Activated T-cell treated with anti-CD3 and anti-CD28 coated beads, Interleukin-2, amount 50 U/mL, for 4 hours (primary cell): ENCODE measurements at regions not wholly inside any gene's neighbourhood (a gene's known extent, or its start where the extent isn't known, plus 50 kb on each side); places are given as distances from the start of the nearest gene placed in this dataset.
"Not testable (repeated sequence)": the region's sequence is repeated elsewhere in the genome, so short reads cannot be mapped to it uniquely, and the experiment has no call there.

ENCODE experiments used
- ATAC-seq, 2 donors: fragments of 200-7000 bp; cut with Tn5 transposase; one replicate each; pipeline ENCODE4 v1.10.0; 2021
- DNase-seq: peaks from one replicate; pipeline ENCODE4 v3.0.0-alpha.2; 2020
- H3K27me3 Mint-ChIP-seq: one replicate; pipeline ENCODE4 v1.8.0; 2021; ENCODE audit warnings: low read depth, mixed read lengths
- H3K36me3 Mint-ChIP-seq: one replicate; pipeline ENCODE4 v1.8.0; 2022; ENCODE audit warnings: mixed read lengths; ENCODE audit not compliant: insufficient read depth
- H3K4me1 Mint-ChIP-seq: one replicate; pipeline ENCODE4 v1.8.0; 2021; ENCODE audit warnings: low read depth, mixed read lengths
- H3K4me3 Mint-ChIP-seq: one replicate; pipeline ENCODE4 v1.8.0; 2021; ENCODE audit warnings: mild to moderate bottlenecking, moderate library complexity, mixed read lengths
- H3K9me3 Mint-ChIP-seq: one replicate; pipeline ENCODE4 v1.8.0; 2021; ENCODE audit warnings: mixed read lengths

GRCh38 chr4:188374871-188375270 lies 235.6 kb downstream of the TRIML1 start:
- peaks cover 18% of the 10 kb centered on the region for H3K9me3 Mint-ChIP-seq
- no peaks in the 10 kb centered on the region for H3K4me1 Mint-ChIP-seq
- no peaks in the 10 kb centered on the region for H3K36me3 Mint-ChIP-seq
- H3K4me3 Mint-ChIP-seq, result no peak overlapping the region
- DNase-seq (no peak), ATAC-seq (no peak)
- H3K27me3 Mint-ChIP-seq, result no peaks in the 10 kb centered on the region

- ATAC-seq, result no peak
- no peaks in the 10 kb centered on the region for H3K27me3 Mint-ChIP-seq
- DNase-seq, result no peak
- H3K4me3 Mint-ChIP-seq, result no peak overlapping the region
- H3K9me3 Mint-ChIP-seq, result peaks cover 17% of the 10 kb centered on the region
- H3K36me3 Mint-ChIP-seq, result no peaks in the 10 kb centered on the region
- no peaks in the 10 kb centered on the region for H3K4me1 Mint-ChIP-seq
These were observed 238.6 kb downstream of the TRIML1 start for GRCh38 chr4:188377816-188378215.

- Mint-ChIP-seq H3K27me3 (no peaks in the 10 kb centered on the region), H3K4me1 (no peaks in the 10 kb centered on the region), H3K9me3 (peaks cover 21% of the 10 kb centered on the region), H3K36me3 (no peaks in the 10 kb centered on the region), H3K4me3 (no peak overlapping the region)
- no peak for DNase-seq
- ATAC-seq, result no peak
These were observed 243.9 kb downstream of the TRIML1 start for GRCh38 chr4:188383180-188383579.

GRCh38 chr4:188387179-188387791 lies 248.0 kb downstream of the TRIML1 start:
- Mint-ChIP-seq H3K4me3 (no peak overlapping the region), H3K9me3 (peaks cover 32% of the 10 kb centered on the region), H3K27me3 (no peaks in the 10 kb centered on the region), H3K4me1 (no peaks in the 10 kb centered on the region), H3K36me3 (no peaks in the 10 kb centered on the region)
- ATAC-seq, result no peak
- no peak for DNase-seq

- not testable (repeated sequence) for DNase-seq, H3K27me3 Mint-ChIP-seq, H3K36me3 Mint-ChIP-seq, H3K4me1 Mint-ChIP-seq, ATAC-seq, H3K4me3 Mint-ChIP-seq
- peaks cover 18% of the 10 kb centered on the region for H3K9me3 Mint-ChIP-seq
These were observed 252.1 kb downstream of the TRIML1 start for GRCh38 chr4:188391349-188391748.

- Mint-ChIP-seq H3K36me3 (no peaks in the 10 kb centered on the region), H3K4me1 (no peaks in the 10 kb centered on the region), H3K4me3 (no peak overlapping the region), H3K9me3 (peaks cover 14% of the 10 kb centered on the region), H3K27me3 (no peaks in the 10 kb centered on the region)
- DNase-seq (no peak), ATAC-seq (no peak)
These were observed 256.8 kb downstream of the TRIML1 start for GRCh38 chr4:188396037-188396436.

GRCh38 chr4:188399834-188400233 lies 260.6 kb downstream of the TRIML1 start:
- no peaks in the 10 kb centered on the region for H3K36me3 Mint-ChIP-seq
- H3K9me3 Mint-ChIP-seq, result peaks cover 22% of the 10 kb centered on the region
- DNase-seq (no peak), ATAC-seq (no peak)
- H3K4me3 Mint-ChIP-seq, result no peak overlapping the region
- no peaks in the 10 kb centered on the region for H3K27me3 Mint-ChIP-seq
- H3K4me1 Mint-ChIP-seq, result no peaks in the 10 kb centered on the region

GRCh38 chr4:188400451-188400850 lies 261.2 kb downstream of the TRIML1 start:
- H3K4me3 Mint-ChIP-seq, result no peak overlapping the region
- ATAC-seq (no peak), DNase-seq (no peak)
- H3K9me3 Mint-ChIP-seq, result peaks cover 22% of the 10 kb centered on the region
- no peaks in the 10 kb centered on the region for H3K4me1 Mint-ChIP-seq
- H3K27me3 Mint-ChIP-seq, result no peaks in the 10 kb centered on the region
- no peaks in the 10 kb centered on the region for H3K36me3 Mint-ChIP-seq

GRCh38 chr4:188403272-188403671 lies 264.0 kb downstream of the TRIML1 start:
- H3K36me3 Mint-ChIP-seq, result no peaks in the 10 kb centered on the region

GRCh38 chr4:188405071-188405835 lies 266.0 kb downstream of the TRIML1 start:
- not testable (repeated sequence) for H3K27me3 Mint-ChIP-seq, H3K4me1 Mint-ChIP-seq, H3K36me3 Mint-ChIP-seq, DNase-seq, H3K4me3 Mint-ChIP-seq, ATAC-seq
- peaks cover 12% of the 10 kb centered on the region for H3K9me3 Mint-ChIP-seq

More at GRCh38 chr4:188403272-188403671, 264.0 kb downstream of the TRIML1 start:
- Mint-ChIP-seq H3K4me1 (no peaks in the 10 kb centered on the region), H3K9me3 (peaks cover 16% of the 10 kb centered on the region), H3K27me3 (no peaks in the 10 kb centered on the region), H3K4me3 (no peak overlapping the region)
- ATAC-seq, result no peak
- DNase-seq, result no peak

GRCh38 chr4:188408244-188409030 lies 269.2 kb downstream of the TRIML1 start:
- H3K36me3 Mint-ChIP-seq, result no peaks in the 10 kb centered on the region
- DNase-seq (no peak), ATAC-seq (no peak)
- peaks cover 17% of the 10 kb centered on the region for H3K9me3 Mint-ChIP-seq
- no peak overlapping the region for H3K4me3 Mint-ChIP-seq
- H3K27me3 Mint-ChIP-seq, result no peaks in the 10 kb centered on the region
- no peaks in the 10 kb centered on the region for H3K4me1 Mint-ChIP-seq

- Mint-ChIP-seq H3K4me3 (no peak overlapping the region), H3K36me3 (no peaks in the 10 kb centered on the region), H3K4me1 (no peaks in the 10 kb centered on the region), H3K9me3 (peaks cover 11% of the 10 kb centered on the region), H3K27me3 (no peaks in the 10 kb centered on the region)
- ATAC-seq, result no peak
- no peak for DNase-seq
These were observed 270.6 kb downstream of the TRIML1 start for GRCh38 chr4:188409851-188410250.

GRCh38 chr4:188411805-188412204 lies 272.6 kb downstream of the TRIML1 start:
- Mint-ChIP-seq H3K4me3 (no peak overlapping the region), H3K27me3 (no peaks in the 10 kb centered on the region), H3K9me3 (peaks cover 11% of the 10 kb centered on the region), H3K4me1 (no peaks in the 10 kb centered on the region), H3K36me3 (no peaks in the 10 kb centered on the region)
- ATAC-seq, result no peak
- DNase-seq, result no peak

- no peaks in the 10 kb centered on the region for H3K27me3 Mint-ChIP-seq
- DNase-seq (no peak), ATAC-seq (no peak)
- H3K9me3 Mint-ChIP-seq, result peaks cover 11% of the 10 kb centered on the region
- H3K4me3 Mint-ChIP-seq, result no peak overlapping the region
- H3K4me1 Mint-ChIP-seq, result no peaks in the 10 kb centered on the region
- no peaks in the 10 kb centered on the region for H3K36me3 Mint-ChIP-seq
These were observed 273.3 kb downstream of the TRIML1 start for GRCh38 chr4:188412499-188412898.
